Stimulated activated naive CD8-positive, alpha-beta T cell treated with anti-CD3 and anti-CD28 coated beads, Interleukin-15, amount 100 ng/mL, for 72 hours (primary cell): ENCODE measurements at regions not wholly inside any gene's neighbourhood (a gene's known extent, or its start where the extent isn't known, plus 50 kb on each side); places are given as distances from the start of the nearest gene placed in this dataset.

ENCODE experiments used
- ATAC-seq: fragments of 150-1000 bp; cut with Tn5 transposase; 2 replicates; pipeline ENCODE4 v1.10.0; 2021; ENCODE audit warnings: mild to moderate bottlenecking, moderate library complexity
- DNase-seq, 2 donors: peaks; one replicate each; pipeline ENCODE4 v3.0.0; 2021 to 2022
- H3K27ac Mint-ChIP-seq, 2 donors: one replicate each; pipeline ENCODE4 v1.8.0; 2022; ENCODE audit warnings: mild to moderate bottlenecking in 2 of 2, mixed read lengths in 2 of 2, moderate library complexity in 2 of 2
- H3K27me3 Mint-ChIP-seq: one replicate; pipeline ENCODE4 v1.8.0; 2022; ENCODE audit warnings: mixed read lengths
- H3K4me1 Mint-ChIP-seq: one replicate; pipeline ENCODE4 v1.8.0; 2022; ENCODE audit warnings: mild to moderate bottlenecking, mixed read lengths
- H3K4me3 Mint-ChIP-seq, 2 donors: one replicate each; pipeline ENCODE4 v1.8.0; 2022; ENCODE audit warnings: mild to moderate bottlenecking in 2 of 2, mixed read lengths in 2 of 2, moderate library complexity in 1 of 2
- H3K9me3 Mint-ChIP-seq, 2 donors: one replicate each; pipeline ENCODE4 v1.8.0; 2022; ENCODE audit warnings: mixed read lengths in 2 of 2

DNA sequence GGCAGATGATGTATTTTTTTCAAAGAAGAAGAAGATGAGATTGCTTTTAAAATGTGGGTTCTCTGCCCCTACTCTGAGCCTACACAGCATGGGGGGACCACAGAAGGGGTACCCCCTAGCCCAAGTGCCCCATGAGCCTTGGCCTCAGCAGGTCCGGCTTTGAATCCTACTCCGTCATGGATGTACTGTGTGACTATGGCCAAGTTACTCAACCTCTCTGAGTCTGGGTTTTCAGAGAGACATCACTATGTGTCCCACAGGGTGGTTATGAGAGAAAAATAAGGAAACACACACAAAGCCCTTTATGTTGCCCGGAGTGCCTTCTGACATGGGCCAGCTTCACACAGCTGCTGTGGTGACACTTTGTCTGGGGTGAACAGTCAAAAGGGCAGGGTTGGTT is 92.0 kb downstream of the KCTD15 start:
- no peaks in the 10 kb centered on the region for H3K4me1 Mint-ChIP-seq

GRCh38 chr19:33890569-33890968 is 93.9 kb downstream of the KCTD15 start:
- DNase-seq: no peak
- no peak overlapping the region for H3K27ac Mint-ChIP-seq
- ATAC-seq: no peak

More for the DNA sequence above, 92.0 kb downstream of the KCTD15 start:
- Mint-ChIP-seq H3K4me3 (no peak overlapping the region), H3K27ac (no peak overlapping the region), H3K9me3 (no peaks in the 10 kb centered on the region), H3K27me3 (peaks cover 25% of the 10 kb centered on the region)
- DNase-seq: no peak
- no peak for ATAC-seq

GRCh38 chr19:33891773-33892172 is 95.1 kb downstream of the KCTD15 start:
- Mint-ChIP-seq H3K4me3 (no peak overlapping the region), H3K4me1 (no peaks in the 10 kb centered on the region), H3K9me3 (no peaks in the 10 kb centered on the region), H3K27me3 (peaks cover 35% of the 10 kb centered on the region), H3K27ac (no peak overlapping the region)
- no peak for ATAC-seq
- DNase-seq: no peak

More at GRCh38 chr19:33890569-33890968, 93.9 kb downstream of the KCTD15 start:
- Mint-ChIP-seq H3K4me3 (no peak overlapping the region), H3K27me3 (peaks cover 34% of the 10 kb centered on the region), H3K4me1 (no peaks in the 10 kb centered on the region), H3K9me3 (no peaks in the 10 kb centered on the region)

GRCh38 chr19:33894787-33895186 is 98.1 kb downstream of the KCTD15 start:
- Mint-ChIP-seq H3K27me3 (peaks cover 16% of the 10 kb centered on the region), H3K9me3 (peaks cover 17 to 19% of the 10 kb centered on the region in 2 donors), H3K27ac (peak overlapping the region in 1 of 2 donors; percentile 8), H3K4me3 (no peak overlapping the region), H3K4me1 (no peaks in the 10 kb centered on the region)
- DNase-seq (no peak), ATAC-seq (no peak)

DNA sequence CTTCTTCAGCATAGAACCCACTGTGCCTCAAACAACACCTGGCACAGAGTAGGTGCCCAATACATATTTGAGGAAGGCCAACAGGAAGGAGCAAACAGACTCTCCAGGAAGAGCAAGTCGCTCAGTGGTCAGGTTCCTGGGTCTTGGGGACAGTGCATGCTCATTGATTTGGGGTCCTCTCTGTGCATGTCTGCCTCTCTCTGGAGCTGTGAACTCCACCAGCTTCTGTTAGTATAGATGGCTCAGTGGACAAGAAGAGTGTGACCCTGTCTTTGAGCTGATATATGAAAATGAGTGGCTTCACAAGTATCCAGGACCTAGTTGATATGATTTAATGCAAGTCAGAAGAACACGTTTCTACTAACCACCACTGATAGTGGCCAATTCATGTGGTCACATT is 98.7 kb downstream of the KCTD15 start:
- DNase-seq (no peak), ATAC-seq (no peak)
- H3K9me3 Mint-ChIP-seq: peaks cover 17 to 19% of the 10 kb centered on the region in 2 donors
- peaks cover 13% of the 10 kb centered on the region for H3K27me3 Mint-ChIP-seq
- no peak overlapping the region for H3K27ac Mint-ChIP-seq
- no peak overlapping the region for H3K4me3 Mint-ChIP-seq
- H3K4me1 Mint-ChIP-seq: no peaks in the 10 kb centered on the region

DNA sequence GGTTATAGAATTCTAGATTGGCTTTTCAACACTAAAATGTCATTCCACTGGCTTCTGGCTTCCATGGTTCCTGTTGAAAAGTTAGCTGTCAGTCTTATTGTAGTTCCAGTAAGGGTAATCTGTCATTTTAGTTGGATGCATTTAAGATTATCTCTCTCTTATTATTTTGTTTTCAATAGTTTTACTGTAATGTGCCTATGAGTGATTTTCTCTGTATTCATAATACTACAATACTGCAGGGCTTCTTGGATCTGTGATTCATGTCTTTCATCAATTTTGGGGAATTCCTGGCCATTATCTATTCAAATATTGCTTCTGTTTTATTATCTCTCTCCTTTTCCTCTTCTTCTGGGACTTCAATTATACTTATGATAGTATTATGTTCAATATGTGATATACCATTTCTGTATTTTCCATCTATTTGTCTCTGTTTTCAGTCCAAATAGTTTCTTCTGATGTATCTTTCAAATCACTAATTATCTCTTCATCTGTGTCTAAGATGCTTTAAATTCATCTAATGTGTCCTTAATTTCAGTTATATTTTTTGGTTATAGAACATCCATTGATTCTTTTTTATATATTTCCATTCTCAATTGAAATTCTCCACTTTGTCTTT is 101.5 kb downstream of the KCTD15 start:
- Mint-ChIP-seq H3K4me1 (no peaks in the 10 kb centered on the region), H3K27ac (no peak overlapping the region), H3K4me3 (no peak overlapping the region), H3K9me3 (peaks cover 17 to 19% of the 10 kb centered on the region in 2 donors), H3K27me3 (peaks cover 41% of the 10 kb centered on the region)
- DNase-seq (no peak), ATAC-seq (no peak)

DNA sequence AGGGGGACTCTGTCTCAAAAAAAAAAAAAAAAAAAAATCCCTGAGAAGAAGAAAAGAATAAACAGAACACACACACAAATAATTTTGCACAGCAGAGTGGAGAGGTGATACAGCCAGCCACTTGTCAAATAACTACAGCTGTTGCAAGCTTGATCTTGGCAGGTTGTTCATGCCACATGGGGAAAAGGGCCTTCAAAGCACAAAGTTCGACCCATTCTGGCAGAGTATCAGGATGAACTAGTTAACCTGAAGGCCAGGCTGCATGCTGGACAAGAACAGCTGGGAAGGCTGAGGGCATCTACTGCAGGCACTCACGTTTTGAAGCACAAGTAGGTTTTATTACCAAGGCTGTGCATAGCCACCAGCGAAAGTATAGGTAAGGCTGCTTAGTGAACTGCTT is 104.1 kb downstream of the KCTD15 start:
- DNase-seq: no peak
- Mint-ChIP-seq H3K4me1 (peaks cover 7% of the 10 kb centered on the region), H3K27ac (no peak overlapping the region), H3K27me3 (peaks cover 55% of the 10 kb centered on the region), H3K9me3 (peaks cover 17 to 19% of the 10 kb centered on the region in 2 donors), H3K4me3 (no peak overlapping the region)
- no peak for ATAC-seq

DNA sequence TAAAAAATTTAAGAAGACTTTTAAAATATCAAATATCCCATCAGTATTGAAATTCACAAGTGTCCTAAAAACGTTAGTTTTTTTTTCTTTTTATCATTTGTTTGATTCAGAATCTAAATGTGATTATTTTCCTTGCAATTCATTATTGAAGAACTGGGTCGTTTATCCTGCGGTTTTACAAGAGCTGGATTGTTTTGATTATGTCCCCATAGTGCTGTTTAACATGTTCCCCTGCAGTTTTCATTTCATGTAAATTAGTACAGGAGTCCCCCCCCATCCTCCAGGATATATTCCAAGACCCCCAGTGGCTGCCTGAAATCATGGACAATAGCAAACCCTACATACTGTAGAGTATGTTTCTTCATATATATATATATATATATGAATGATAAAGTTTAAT is 105.7 kb downstream of the KCTD15 start:
- Mint-ChIP-seq H3K4me1 (peaks cover 7% of the 10 kb centered on the region), H3K27ac (no peak overlapping the region), H3K4me3 (no peak overlapping the region), H3K27me3 (peaks cover 65% of the 10 kb centered on the region), H3K9me3 (peaks cover 17 to 18% of the 10 kb centered on the region in 2 donors)
- ATAC-seq: no peak
- no peak for DNase-seq

GRCh38 chr19:33902802-33903488 is 106.3 kb downstream of the KCTD15 start:
- Mint-ChIP-seq H3K27ac (no peak overlapping the region), H3K4me1 (peaks cover 7% of the 10 kb centered on the region), H3K9me3 (peaks cover 11 to 13% of the 10 kb centered on the region in 2 donors), H3K27me3 (peaks cover 70% of the 10 kb centered on the region), H3K4me3 (no peak overlapping the region)
- ATAC-seq (no peak), DNase-seq (no peak)

DNA sequence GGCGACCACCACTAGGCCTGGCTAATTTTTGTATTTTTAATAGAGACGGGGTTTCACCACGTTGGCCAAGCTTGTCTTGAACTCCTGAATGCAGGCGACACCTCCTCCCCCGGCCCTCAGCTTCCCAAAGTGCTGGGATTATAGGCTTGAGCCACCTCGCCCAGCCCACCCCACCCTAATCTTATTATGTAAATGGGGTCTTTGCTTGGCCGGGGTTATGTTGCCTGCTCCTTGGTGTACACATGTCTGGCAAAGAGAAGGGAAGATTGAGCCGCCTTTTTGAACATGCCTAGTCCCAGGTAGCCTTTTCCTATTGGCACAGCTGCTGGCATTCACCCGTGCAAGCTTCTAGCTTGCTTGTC is 106.8 kb downstream of the KCTD15 start:
- DNase-seq (no peak), ATAC-seq (no peak)
- H3K27me3 Mint-ChIP-seq: peaks cover 75% of the 10 kb centered on the region
- H3K9me3 Mint-ChIP-seq: peaks cover 6 to 7% of the 10 kb centered on the region in 2 donors
- H3K4me3 Mint-ChIP-seq: no peak overlapping the region
- peaks cover 7% of the 10 kb centered on the region for H3K4me1 Mint-ChIP-seq
- H3K27ac Mint-ChIP-seq: no peak overlapping the region

- ATAC-seq (no peak), DNase-seq (no peak)
- H3K27ac Mint-ChIP-seq: no peak overlapping the region
- H3K4me3 Mint-ChIP-seq: no peak overlapping the region
- H3K4me1 Mint-ChIP-seq: peaks cover 7% of the 10 kb centered on the region
- peaks cover 85% of the 10 kb centered on the region for H3K27me3 Mint-ChIP-seq
- H3K9me3 Mint-ChIP-seq: no peaks in the 10 kb centered on the region
Observed at GRCh38 chr19:33904681-33905080, 108.0 kb downstream of the KCTD15 start.

DNA sequence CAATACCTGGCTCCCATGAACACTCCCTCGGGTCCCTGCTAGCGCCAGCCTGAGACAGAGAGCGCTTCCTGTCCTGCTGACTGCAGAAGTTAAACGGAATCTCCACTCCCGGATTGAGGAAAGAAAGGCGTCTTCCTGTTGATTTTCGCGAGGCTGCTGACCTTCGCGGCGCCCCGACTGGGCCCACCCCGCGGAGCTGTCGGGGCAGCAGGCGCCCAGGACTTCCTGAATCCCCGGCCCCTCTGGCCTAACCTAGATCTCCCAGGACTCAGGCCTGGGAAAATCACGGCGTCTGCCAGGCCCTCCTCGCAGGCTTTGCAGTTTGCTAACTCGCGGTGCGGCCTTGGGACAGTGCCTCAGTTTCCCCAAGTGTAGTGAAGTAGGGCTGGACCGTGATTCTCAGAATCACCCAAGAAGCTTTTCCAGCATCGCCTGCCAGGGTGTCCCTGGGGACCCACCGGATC is 108.8 kb downstream of the KCTD15 start:
- DNase-seq: no peak
- Mint-ChIP-seq H3K27ac (no peak overlapping the region), H3K4me3 (peak overlapping the region; percentile 56 to 75), H3K4me1 (peaks cover 7% of the 10 kb centered on the region), H3K9me3 (no peaks in the 10 kb centered on the region), H3K27me3 (peaks cover 82% of the 10 kb centered on the region)
- no peak for ATAC-seq

- Mint-ChIP-seq H3K4me1 (peaks cover 7% of the 10 kb centered on the region), H3K27me3 (peaks cover 76% of the 10 kb centered on the region), H3K27ac (no peak overlapping the region), H3K4me3 (peak overlapping the region; percentile 53 to 75), H3K9me3 (no peaks in the 10 kb centered on the region)
- ATAC-seq (peak; percentile 59), DNase-seq (peak in 1 of 2 donors; percentile 23)
Observed at GRCh38 chr19:33905937-33906577, 109.4 kb downstream of the KCTD15 start.

- DNase-seq (no peak), ATAC-seq (peak; percentile 73)
- Mint-ChIP-seq H3K27me3 (peaks cover 69% of the 10 kb centered on the region), H3K9me3 (no peaks in the 10 kb centered on the region), H3K27ac (no peak overlapping the region), H3K4me3 (peak overlapping the region; percentile 42 to 53), H3K4me1 (peaks cover 7% of the 10 kb centered on the region)
Observed at GRCh38 chr19:33906578-33907335, 110.1 kb downstream of the KCTD15 start.

DNA sequence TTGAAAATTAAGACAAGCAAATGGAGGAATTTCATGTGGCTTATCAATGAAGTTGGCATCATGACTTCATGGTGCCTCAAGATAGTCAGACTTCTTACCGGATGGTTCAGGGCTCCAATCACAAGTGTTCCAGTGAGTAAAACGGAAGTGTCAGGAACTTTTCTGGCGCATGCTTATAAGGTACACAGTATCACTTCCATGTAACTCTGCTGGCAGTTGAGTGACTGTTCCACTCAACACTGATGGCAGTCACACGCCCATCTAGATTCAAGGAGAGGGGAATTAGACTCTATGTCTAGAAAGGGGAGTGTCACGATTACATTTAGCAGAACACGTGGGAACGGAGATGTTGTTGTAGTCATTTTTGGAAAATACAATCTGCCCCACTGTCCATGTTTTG is 114.3 kb downstream of the KCTD15 start:
- Mint-ChIP-seq H3K4me1 (no peaks in the 10 kb centered on the region), H3K9me3 (no peaks in the 10 kb centered on the region), H3K4me3 (no peak overlapping the region), H3K27ac (no peak overlapping the region), H3K27me3 (peaks cover 39% of the 10 kb centered on the region)
- ATAC-seq (no peak), DNase-seq (no peak)
